MM.1S (cell line): ENCODE measurements at regions not wholly inside any gene's neighbourhood (a gene's known extent, or its start where the extent isn't known, plus 50 kb on each side); places are given as distances from the start of the nearest gene placed in this dataset.

ENCODE experiments used
- DNase-seq: peaks from one replicate; pipeline ENCODE4 v3.0.0-alpha.2; 2015
- H2AFZ ChIP-seq: fragments of 300-600 bp; sonication (generic); 2 replicates; pipeline ENCODE4 v1.6.0; 2016; ENCODE audit warnings: antibody characterized with exemption, low read length
- H3F3A ChIP-seq: fragments of 300-600 bp; sonication (generic); 2 replicates; pipeline ENCODE4 v1.6.1; 2016; ENCODE audit warnings: mild to moderate bottlenecking, antibody characterized with exemption, low read length, moderate library complexity, mixed read lengths; ENCODE audit not compliant: insufficient read depth
- H3K27ac ChIP-seq: fragments of 300-600 bp; sonication (generic); 2 replicates; pipeline ENCODE4 v1.5.1; 2016; ENCODE audit warnings: mild to moderate bottlenecking, low read length
- H3K27me3 ChIP-seq: fragments of 300-600 bp; sonication (generic); replicated peaks from 2 replicates; pipeline ENCODE4 v1.6.0; 2016; ENCODE audit warnings: low read length; ENCODE audit not compliant: insufficient read depth
- H3K36me3 ChIP-seq: fragments of 300-600 bp; sonication (generic); replicated peaks from 2 replicates; pipeline ENCODE4 v1.6.1; 2016; ENCODE audit warnings: mild to moderate bottlenecking, low read length, mixed read lengths; ENCODE audit not compliant: insufficient read depth
- H3K4me1 ChIP-seq: fragments of 300-600 bp; sonication (generic); 2 replicates; pipeline ENCODE4 v1.6.1; 2016; ENCODE audit warnings: low read length, mixed read lengths
- H3K4me2 ChIP-seq: fragments of 300-600 bp; sonication (generic); 2 replicates; pipeline ENCODE4 v1.6.0; 2016; ENCODE audit warnings: low read depth, low read length
- H3K4me3 ChIP-seq: fragments of 300-600 bp; sonication (generic); 2 replicates; pipeline ENCODE4 v1.5.1; 2016; ENCODE audit warnings: low read length, mixed read lengths
- H3K79me2 ChIP-seq: fragments of 300-600 bp; sonication (generic); 2 replicates; pipeline ENCODE4 v1.6.1; 2016; ENCODE audit warnings: mixed run types, low read length, mixed read lengths
- H3K9ac ChIP-seq: fragments of 300-600 bp; sonication (generic); 2 replicates; pipeline ENCODE4 v1.6.1; 2016; ENCODE audit warnings: low read length, mixed read lengths
- H3K9me2 ChIP-seq: fragments of 300-600 bp; sonication (generic); replicated peaks from 2 replicates; pipeline ENCODE4 v1.6.1; 2016; ENCODE audit warnings: mild to moderate bottlenecking, low read length, mixed read lengths; ENCODE audit not compliant: insufficient read depth
- H3K9me3 ChIP-seq: fragments of 300-600 bp; sonication (generic); replicated peaks from 2 replicates; pipeline ENCODE4 v1.6.1; 2016; ENCODE audit warnings: mild to moderate bottlenecking, low read length, mixed read lengths; ENCODE audit not compliant: insufficient read depth
- H4K20me1 ChIP-seq: fragments of 300-600 bp; sonication (generic); 2 replicates; pipeline ENCODE4 v1.6.1; 2016; ENCODE audit warnings: mild to moderate bottlenecking, low read length, moderate library complexity, mixed read lengths; ENCODE audit not compliant: insufficient read depth
- CTCF ChIP-seq: fragments of 300-600 bp; sonication (generic); IDR thresholded peaks from 2 replicates; pipeline ENCODE4 v1.5.1; 2016; ENCODE audit warnings: antibody characterized with exemption, low read length, mixed read lengths
- EZH2 ChIP-seq: fragments of 300-600 bp; sonication (generic); optimal IDR thresholded peaks from 2 replicates; pipeline ENCODE3; 2017; ENCODE audit warnings: low read depth, mild to moderate bottlenecking, antibody characterized with exemption, low read length, mixed read lengths
- EZH2phosphoT487 ChIP-seq: fragments of 300-600 bp; sonication (generic); IDR thresholded peaks from 2 replicates; pipeline ENCODE4 v1.6.1; 2018; ENCODE audit warnings: antibody characterized with exemption, low read length

- H3K27me3 ChIP-seq, result no peaks in the 10 kb centered on the region
- H3K4me2 ChIP-seq, result no peak overlapping the region
- no peaks in the 10 kb centered on the region for H3K79me2 ChIP-seq
- no peak overlapping the region for H3K4me3 ChIP-seq
- TF ChIP-seq EZH2 (no peak), CTCF (no peak), EZH2phosphoT487 (no peak)
- no peaks in the 10 kb centered on the region for H3K9me3 ChIP-seq
- peaks cover 12% of the 10 kb centered on the region for H3K4me1 ChIP-seq
- H3K36me3 ChIP-seq, result no peaks in the 10 kb centered on the region
- peaks cover 25% of the 10 kb centered on the region for H3F3A ChIP-seq
- no peak overlapping the region for H3K9ac ChIP-seq
- no peak overlapping the region for H2AFZ ChIP-seq
- DNase-seq, result no peak
- H3K27ac ChIP-seq, result no peak overlapping the region
- no peaks in the 10 kb centered on the region for H4K20me1 ChIP-seq
- no peaks in the 10 kb centered on the region for H3K9me2 ChIP-seq
Observed at GRCh38 chrX:1006156-1006730, 206.2 kb downstream of the CRLF2 start.

- Histone ChIP-seq H3K27ac (no peak overlapping the region), H3K9me3 (no peaks in the 10 kb centered on the region), H3F3A (peaks cover 4% of the 10 kb centered on the region; the same call in 1 of the 2 replicates), H3K4me1 (0 out of 2 replicates have a peak, but pooled peaks cover 5% of the 10 kb centered on the region), H2AFZ (no peak overlapping the region), H3K27me3 (no peaks in the 10 kb centered on the region), H3K36me3 (no peaks in the 10 kb centered on the region), H4K20me1 (no peaks in the 10 kb centered on the region), H3K9ac (no peak overlapping the region), H3K4me3 (no peak overlapping the region), H3K79me2 (no peaks in the 10 kb centered on the region), H3K9me2 (no peaks in the 10 kb centered on the region), H3K4me2 (no peak overlapping the region)
- no peak for DNase-seq
- TF ChIP-seq EZH2phosphoT487, result no peak
- TF ChIP-seq CTCF, result no peak
- no peak for TF ChIP-seq EZH2
Observed at GRCh38 chrX:1002611-1003010, 209.8 kb downstream of the CRLF2 start.

- H4K20me1 ChIP-seq, result no peaks in the 10 kb centered on the region
- no peak overlapping the region for H3K4me2 ChIP-seq
- no peak for TF ChIP-seq CTCF
- no peak for TF ChIP-seq EZH2
- no peak overlapping the region for H3K9ac ChIP-seq
- DNase-seq, result no peak
- no peaks in the 10 kb centered on the region for H3K9me2 ChIP-seq
- H3K4me3 ChIP-seq, result no peak overlapping the region
- no peaks in the 10 kb centered on the region for H3K36me3 ChIP-seq
- peaks cover 3% of the 10 kb centered on the region for H3F3A ChIP-seq
- H2AFZ ChIP-seq, result no peak overlapping the region
- no peaks in the 10 kb centered on the region for H3K9me3 ChIP-seq
- H3K4me1 ChIP-seq, result no peaks in the 10 kb centered on the region
- peak overlapping the region; percentile 35; the same call in 1 of the 2 replicates for H3K27ac ChIP-seq
- H3K27me3 ChIP-seq, result no peaks in the 10 kb centered on the region
- no peaks in the 10 kb centered on the region for H3K79me2 ChIP-seq
Observed at GRCh38 chrX:997631-998137, 214.8 kb downstream of the CRLF2 start.
